DMS153 treated with DMSO at 0.1 percent for 48 hours (cell line): ENCODE measurements at regions not wholly inside any gene's neighbourhood (a gene's known extent, or its start where the extent isn't known, plus 50 kb on each side); places are given as distances from the start of the nearest gene placed in this dataset.

Experiments used
- DNase-seq: peaks from one replicate; lab custom pipeline; 2025; ENCODE audit not compliant: unreplicated experiment; lab: John Stamatoyannopoulos, UW

- no peak for DNase-seq
Observed at GRCh38 chr15:97143592-97144376, 813.3 kb downstream of the NR2F2 start.

- DNase-seq, result no peak
Observed at GRCh38 chr15:97144377-97144711, 813.8 kb downstream of the NR2F2 start.

GRCh38 chr15:97146929-97147870 lies 813.3 kb upstream of the ARRDC4 start:
- DNase-seq, result no peak

- DNase-seq, result no peak
Observed at GRCh38 chr15:97153356-97153965, 807.0 kb upstream of the ARRDC4 start.

GRCh38 chr15:97156739-97157265 lies 803.7 kb upstream of the ARRDC4 start:
- DNase-seq, result no peak

- DNase-seq, result no peak
Observed at GRCh38 chr15:97162805-97163495, 797.6 kb upstream of the ARRDC4 start.

- DNase-seq, result no peak
Observed at GRCh38 chr15:97165205-97165604, 795.3 kb upstream of the ARRDC4 start.

GRCh38 chr15:97168704-97169475 lies 791.6 kb upstream of the ARRDC4 start:
- DNase-seq, result peak; percentile 40

GRCh38 chr15:97171556-97171955 lies 788.9 kb upstream of the ARRDC4 start:
- no peak for DNase-seq

GRCh38 chr15:97174886-97175540 lies 785.5 kb upstream of the ARRDC4 start:
- no peak for DNase-seq

- no peak for DNase-seq
Observed at GRCh38 chr15:97177151-97177577, 783.3 kb upstream of the ARRDC4 start.

- DNase-seq, result no peak
Observed at GRCh38 chr15:97182581-97182980, 777.9 kb upstream of the ARRDC4 start.

- DNase-seq, result no peak
Observed at GRCh38 chr15:97189162-97189780, 771.2 kb upstream of the ARRDC4 start.

- DNase-seq, result no peak
Observed at GRCh38 chr15:97194750-97195149, 765.8 kb upstream of the ARRDC4 start.

GRCh38 chr15:97196048-97197014 lies 764.2 kb upstream of the ARRDC4 start:
- DNase-seq, result no peak

GRCh38 chr15:97199393-97200051 lies 761.0 kb upstream of the ARRDC4 start:
- DNase-seq, result no peak

- DNase-seq, result no peak
Observed at GRCh38 chr15:97200161-97200560, 760.3 kb upstream of the ARRDC4 start.
